Muscle of leg (tissue), 3 donors: ENCODE measurements at regions not wholly inside any gene's neighbourhood (a gene's known extent, or its start where the extent isn't known, plus 50 kb on each side); places are given as distances from the start of the nearest gene placed in this dataset.
"Not testable (repeated sequence)": the region's sequence is repeated elsewhere in the genome, so short reads cannot be mapped to it uniquely, and the experiment has no call there.

ENCODE experiments used
- DNase-seq: peaks from one replicate; pipeline ENCODE4 v3.0.0; 2013
- H3K27ac ChIP-seq: one replicate; pipeline ENCODE4 v1.5.1; 2013; ENCODE audit warnings: mild to moderate bottlenecking, low read length, control low read depth
- H3K27me3 ChIP-seq: one replicate; pipeline ENCODE4 v1.6.1; 2013; ENCODE audit warnings: low read length; ENCODE audit not compliant: control insufficient read depth, insufficient read depth
- H3K36me3 ChIP-seq: one replicate; pipeline ENCODE4 v1.6.1; 2013; ENCODE audit warnings: low read length; ENCODE audit not compliant: control insufficient read depth, insufficient read depth
- H3K4me1 ChIP-seq: one replicate; pipeline ENCODE4 v1.6.1; 2013; ENCODE audit warnings: low read length; ENCODE audit not compliant: control insufficient read depth, insufficient read depth
- H3K4me3 ChIP-seq: one replicate; pipeline ENCODE4 v1.5.1; 2013; ENCODE audit warnings: low read length, control low read depth
- H3K9me3 ChIP-seq: replicated peaks from 2 replicates; pipeline ENCODE4 v1.6.1; 2013; ENCODE audit warnings: low read depth, low read length; ENCODE audit not compliant: control insufficient read depth
- WGBS: methylation state at CpG from one replicate; pipeline ENCODE4 v1.1.5; 2013; ENCODE audit warnings: missing lambda C conversion rate; ENCODE audit not compliant: insufficient coverage; 5-methylcytosine and 5-hydroxymethylcytosine counted together

DNA sequence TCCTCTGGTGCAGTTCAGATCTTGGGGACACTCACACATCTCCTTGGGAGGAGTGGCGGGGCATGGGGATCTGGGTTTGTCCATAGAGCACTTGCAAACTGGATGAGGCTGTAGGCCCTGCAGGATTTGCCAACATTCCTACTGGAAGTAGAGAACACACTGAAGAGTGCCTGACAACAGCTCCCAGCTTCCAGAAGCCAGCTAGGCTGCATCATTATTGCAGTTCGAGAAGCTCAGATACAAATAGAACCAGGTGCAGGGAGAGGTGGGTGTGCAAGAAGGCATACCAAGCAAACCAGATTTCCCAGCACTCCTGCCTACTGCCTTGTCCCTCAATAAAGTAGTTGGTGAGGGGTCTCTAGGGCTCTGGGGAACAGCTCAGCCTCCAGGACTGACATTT, 52.5 kb downstream of the RHOB start:
- Histone ChIP-seq H3K27ac (no peak overlapping the region), H3K9me3 (no peaks in the 10 kb centered on the region), H3K27me3 (peaks cover 2% of the 10 kb centered on the region), H3K4me3 (no peak overlapping the region), H3K36me3 (no peaks in the 10 kb centered on the region), H3K4me1 (peaks cover 11% of the 10 kb centered on the region)
- DNase-seq = no peak
- 83% methylated on average over 2 of the region's 2 CpGs for WGBS

DNA sequence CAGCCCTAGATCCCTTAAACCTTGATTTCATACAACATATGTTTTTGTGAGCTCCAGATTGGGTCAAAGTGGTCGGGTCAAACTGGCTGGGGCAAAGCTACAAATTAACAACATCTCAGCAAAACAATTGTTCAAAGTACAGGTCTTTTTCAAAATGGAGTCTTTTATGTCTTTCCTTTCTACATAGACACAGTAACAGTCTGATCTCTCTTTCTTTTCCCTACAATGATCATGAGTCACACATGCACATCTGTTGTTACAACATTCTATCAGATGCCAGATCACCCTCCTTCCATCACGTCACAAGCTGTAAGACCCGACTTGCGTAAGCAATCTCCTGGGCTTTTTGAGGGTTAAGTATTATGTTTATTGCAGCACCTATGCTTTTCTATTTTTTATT, 55.1 kb downstream of the RHOB start:
- Histone ChIP-seq H3K27ac (no peak overlapping the region), H3K4me1 (peaks cover under 1% of the 10 kb centered on the region), H3K27me3 (no peaks in the 10 kb centered on the region), H3K9me3 (no peaks in the 10 kb centered on the region), H3K4me3 (no peak overlapping the region), H3K36me3 (no peaks in the 10 kb centered on the region)
- WGBS = 71% methylated on average over 1 of the region's 4 CpGs
- peak; percentile 48 for DNase-seq

DNA sequence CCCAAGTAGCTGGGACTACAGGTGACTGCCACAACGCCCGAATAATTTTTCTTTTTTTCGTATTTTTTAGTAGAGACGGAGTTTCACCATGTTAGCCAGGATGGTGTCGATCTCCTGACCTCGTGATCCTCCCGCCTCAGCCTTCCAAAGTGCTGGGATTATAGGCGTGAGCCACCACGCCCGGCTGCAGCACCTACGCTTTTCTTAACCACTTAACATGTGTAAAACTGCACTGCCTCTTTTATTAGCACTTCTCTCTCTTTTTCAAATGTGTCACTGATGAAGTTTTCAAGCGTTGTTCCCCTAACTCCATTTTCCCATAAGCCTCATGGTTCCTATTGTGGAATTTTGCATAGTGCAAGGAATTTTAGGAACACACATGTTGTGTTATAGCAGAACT, 55.6 kb downstream of the RHOB start:
- H3K27me3 ChIP-seq, H3K27ac ChIP-seq, H3K4me1 ChIP-seq, H3K9me3 ChIP-seq, DNase-seq, H3K4me3 ChIP-seq, H3K36me3 ChIP-seq: not testable (repeated sequence)
- WGBS = 91% methylated on average over 11 of the region's 12 CpGs

DNA sequence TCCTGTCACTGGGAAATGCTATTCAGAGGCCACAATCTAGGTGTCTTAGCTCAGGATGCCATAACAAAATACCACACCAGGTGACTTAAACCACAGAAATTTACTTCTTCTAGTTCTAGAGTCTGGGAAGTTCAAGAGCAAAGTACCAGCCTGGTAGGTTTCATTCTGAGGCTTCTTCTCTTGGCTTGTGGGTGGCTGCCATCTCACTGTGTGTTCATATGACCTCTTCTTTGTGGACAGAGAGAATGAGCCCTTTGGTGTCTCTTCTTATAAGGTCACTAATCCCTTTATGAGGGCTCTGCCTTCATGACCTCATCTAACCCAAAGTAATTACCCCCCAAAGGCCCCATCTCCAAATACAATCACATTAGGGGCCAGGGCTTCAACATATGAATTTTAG, 57.3 kb downstream of the RHOB start:
- H3K36me3 ChIP-seq = no peaks in the 10 kb centered on the region
- H3K4me3 ChIP-seq = no peak overlapping the region
- H3K9me3 ChIP-seq = no peaks in the 10 kb centered on the region
- H3K27ac ChIP-seq = no peak overlapping the region
- no peak for DNase-seq
- no peaks in the 10 kb centered on the region for H3K4me1 ChIP-seq
- no peaks in the 10 kb centered on the region for H3K27me3 ChIP-seq

- H3K9me3 ChIP-seq = no peaks in the 10 kb centered on the region
- no peaks in the 10 kb centered on the region for H3K27me3 ChIP-seq
- no peak for DNase-seq
- 70% methylated on average over 4 of the region's 4 CpGs for WGBS
- H3K27ac ChIP-seq = no peak overlapping the region
- no peak overlapping the region for H3K4me3 ChIP-seq
- no peaks in the 10 kb centered on the region for H3K4me1 ChIP-seq
- H3K36me3 ChIP-seq = no peaks in the 10 kb centered on the region
Measured at GRCh38 chr2:20506201-20506685, 59.4 kb downstream of the RHOB start.

DNA sequence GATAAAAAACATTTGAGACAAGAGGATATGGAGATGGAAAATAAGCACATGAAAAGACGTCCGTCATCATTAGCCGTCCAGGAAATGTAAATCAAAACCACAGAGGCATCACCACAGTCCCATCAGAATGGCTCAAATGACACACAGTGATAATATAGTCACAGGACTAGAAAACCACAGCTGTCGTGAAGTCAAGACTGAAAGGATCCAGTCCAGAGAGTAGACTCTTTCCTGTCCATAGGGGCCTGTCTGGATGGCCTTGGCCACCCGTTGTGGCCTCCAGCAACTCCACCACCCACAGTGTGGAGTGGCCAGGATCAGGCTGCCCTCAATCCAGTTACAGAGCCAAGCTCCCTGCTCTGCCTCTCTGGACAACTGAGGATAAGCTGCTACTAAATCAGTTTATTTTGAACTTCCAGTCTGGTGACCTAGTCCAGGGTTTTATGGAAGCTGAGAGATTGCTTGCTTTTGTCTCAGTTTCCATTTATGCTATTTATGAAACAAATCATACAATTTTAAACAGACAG, 60.4 kb downstream of the RHOB start:
- peaks cover 3% of the 10 kb centered on the region for H3K4me1 ChIP-seq
- no peak overlapping the region for H3K4me3 ChIP-seq
- H3K36me3 ChIP-seq = no peaks in the 10 kb centered on the region
- no peaks in the 10 kb centered on the region for H3K27me3 ChIP-seq
- no peak for DNase-seq
- no peak overlapping the region for H3K27ac ChIP-seq
- no peaks in the 10 kb centered on the region for H3K9me3 ChIP-seq
- WGBS = 15% methylated on average over 2 of the region's 5 CpGs

- H3K27ac ChIP-seq = no peak overlapping the region
Measured at GRCh38 chr2:20507711-20508110, 60.8 kb downstream of the RHOB start.

GRCh38 chr2:20509301-20509769, 62.5 kb downstream of the RHOB start:
- no peaks in the 10 kb centered on the region for H3K9me3 ChIP-seq
- H3K4me3 ChIP-seq = no peak overlapping the region
- H3K27me3 ChIP-seq = no peaks in the 10 kb centered on the region
- H3K4me1 ChIP-seq = peaks cover 3% of the 10 kb centered on the region
- WGBS = 61% methylated on average over 4 of the region's 6 CpGs
- no peak overlapping the region for H3K27ac ChIP-seq
- DNase-seq = no peak
- H3K36me3 ChIP-seq = no peaks in the 10 kb centered on the region

More at GRCh38 chr2:20507711-20508110, 60.8 kb downstream of the RHOB start:
- no peak for DNase-seq
- Histone ChIP-seq H3K36me3 (no peaks in the 10 kb centered on the region), H3K9me3 (no peaks in the 10 kb centered on the region), H3K4me3 (no peak overlapping the region), H3K27me3 (no peaks in the 10 kb centered on the region), H3K4me1 (peaks cover 3% of the 10 kb centered on the region)

DNA sequence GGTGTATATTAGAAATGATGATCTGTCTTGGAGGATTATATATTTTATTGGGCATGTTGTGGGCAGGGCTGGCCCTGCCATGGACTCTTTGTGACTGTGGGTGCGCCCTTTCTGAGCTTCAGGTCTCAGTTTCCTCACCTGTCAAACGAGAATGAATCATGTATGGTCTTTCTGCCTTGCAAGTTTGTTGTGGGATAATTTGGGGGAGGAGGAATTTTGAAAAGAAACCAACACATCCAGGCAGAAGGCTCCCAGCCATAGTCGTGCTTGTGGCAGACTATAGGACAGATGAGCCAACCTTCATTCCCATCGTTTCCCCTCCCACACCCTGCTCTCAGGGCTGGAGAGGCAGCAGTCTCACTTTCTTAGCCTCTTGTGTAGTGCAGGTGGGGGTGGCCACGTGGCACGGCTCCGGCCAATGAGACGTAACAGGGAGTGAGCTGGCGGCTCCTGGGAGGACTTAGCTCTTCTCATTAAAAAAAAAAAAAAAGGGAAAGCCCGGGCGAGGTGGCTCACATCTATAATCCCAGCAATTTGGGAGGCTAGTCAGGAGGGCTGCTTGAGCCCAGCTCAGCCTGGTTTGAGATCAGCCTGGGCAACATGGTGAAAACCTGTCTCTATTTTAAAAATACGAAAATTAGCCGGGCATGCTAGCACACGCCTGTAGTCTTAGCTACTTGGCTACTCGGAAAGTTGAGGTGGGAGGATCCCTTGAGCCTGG, 63.1 kb downstream of the RHOB start:
- Histone ChIP-seq H3K36me3 (no peaks in the 10 kb centered on the region), H3K27ac (no peak overlapping the region), H3K4me1 (peaks cover 3% of the 10 kb centered on the region), H3K4me3 (no peak overlapping the region), H3K9me3 (no peaks in the 10 kb centered on the region), H3K27me3 (no peaks in the 10 kb centered on the region)
- DNase-seq = no peak
- 63% methylated on average over 5 of the region's 15 CpGs for WGBS

DNA sequence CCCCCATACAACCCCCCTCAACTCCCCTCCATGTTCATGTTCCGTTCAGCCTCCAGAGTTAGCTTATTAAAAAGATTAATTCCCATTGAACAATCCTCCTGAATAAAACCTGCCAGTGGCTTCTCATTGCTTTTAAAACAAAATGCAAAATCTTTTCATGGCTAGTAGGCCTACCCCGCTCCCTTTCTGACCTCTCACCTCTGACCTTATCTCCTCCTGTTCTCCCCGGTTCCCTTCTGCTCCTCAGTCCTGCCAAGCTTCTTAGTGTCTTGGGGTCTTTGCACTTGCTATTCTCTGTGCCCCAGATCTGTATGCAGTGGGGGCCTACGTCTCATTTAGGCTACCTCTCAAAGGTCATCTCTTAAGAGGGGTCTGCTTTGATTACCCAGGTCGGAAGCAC, 64.3 kb downstream of the RHOB start:
- WGBS = 78% methylated on average over 5 of the region's 5 CpGs
- Histone ChIP-seq H3K27ac (no peak overlapping the region), H3K4me3 (no peak overlapping the region), H3K4me1 (peaks cover 3% of the 10 kb centered on the region), H3K27me3 (no peaks in the 10 kb centered on the region), H3K9me3 (no peaks in the 10 kb centered on the region), H3K36me3 (no peaks in the 10 kb centered on the region)
- DNase-seq = no peak
